ENCODE measurements at regions not wholly inside any gene's neighbourhood (a gene's known extent, or its start where the extent isn't known, plus 50 kb on each side); places are given as distances from the start of the nearest gene placed in this dataset.
"Not testable (repeated sequence)": the region's sequence is repeated elsewhere in the genome, so short reads cannot be mapped to it uniquely, and the experiment has no call there.

- H3K4me3 ChIP-seq; H3K4me1 ChIP-seq; H3K27ac ChIP-seq; H3K27me3 ChIP-seq; H3K36me3 ChIP-seq; DNase-seq; H3K9me3 ChIP-seq; in situ Hi-C loops (cut with MboI; ENCODE audit: low sequenced_read_pairs in 4 of 4); intact Hi-C loops (cut with DNase I; ENCODE audit: low total_unique reads): not testable (repeated sequence)
- ATAC-seq = peak; percentile 100
Observed at GRCh38 chr9:62915661-62916060, 1725.8 kb downstream of the SPATA31A7 start.

- H3K36me3 ChIP-seq; ATAC-seq; H3K9me3 ChIP-seq; in situ Hi-C loops (cut with MboI; ENCODE audit: low sequenced_read_pairs in 4 of 4); H3K4me1 ChIP-seq; DNase-seq; intact Hi-C loops (cut with DNase I; ENCODE audit: low total_unique reads); H3K4me3 ChIP-seq; H3K27ac ChIP-seq; H3K27me3 ChIP-seq: not testable (repeated sequence)
Observed at GRCh38 chr9:62918648-62919385, 1729.0 kb downstream of the SPATA31A7 start.

- ATAC-seq; H3K4me1 ChIP-seq; H3K27me3 ChIP-seq; H3K4me3 ChIP-seq; H3K36me3 ChIP-seq; in situ Hi-C loops (cut with MboI; ENCODE audit: low sequenced_read_pairs in 4 of 4); H3K27ac ChIP-seq; DNase-seq; H3K9me3 ChIP-seq; intact Hi-C loops (cut with DNase I; ENCODE audit: low total_unique reads): not testable (repeated sequence)
Observed at GRCh38 chr9:62931484-62931883, 1741.6 kb downstream of the SPATA31A7 start.

- H3K27ac ChIP-seq; H3K4me1 ChIP-seq; H3K27me3 ChIP-seq; DNase-seq; ATAC-seq; in situ Hi-C loops (cut with MboI; ENCODE audit: low sequenced_read_pairs in 4 of 4); H3K9me3 ChIP-seq; H3K4me3 ChIP-seq; H3K36me3 ChIP-seq; intact Hi-C loops (cut with DNase I; ENCODE audit: low total_unique reads): not testable (repeated sequence)
Observed at GRCh38 chr9:62952840-62953239, 1763.0 kb downstream of the SPATA31A7 start.

All from gastrocnemius medialis (tissue), 4 donors.